ENCODE measurements at regions not wholly inside any gene's neighbourhood (a gene's known extent, or its start where the extent isn't known, plus 50 kb on each side); places are given as distances from the start of the nearest gene placed in this dataset.

DNA sequence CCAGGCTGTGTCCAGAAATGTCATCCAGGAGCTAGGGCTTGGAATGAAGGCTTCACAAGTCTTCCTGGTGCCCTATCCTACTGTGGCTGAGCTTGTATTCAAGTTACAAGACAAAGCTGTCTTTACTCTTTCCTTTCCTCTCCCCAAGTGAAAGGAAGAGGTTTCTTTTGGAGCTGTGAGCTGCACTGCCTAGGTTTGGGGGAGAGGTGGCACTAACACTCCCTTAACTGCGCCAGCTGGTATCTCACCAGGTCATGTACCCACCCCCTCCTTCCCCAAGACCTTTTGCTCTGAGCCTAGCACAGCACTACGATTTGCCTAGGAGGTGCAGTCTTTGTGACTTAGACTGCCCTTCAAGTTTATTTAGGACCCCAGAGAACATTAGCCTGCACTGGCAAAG is 2053.6 kb upstream of the PRR20A start:
- no peak for DNase-seq
- Histone ChIP-seq H3K4me1 (no peaks in the 10 kb centered on the region), H3K27me3 (no peaks in the 10 kb centered on the region), H3K27ac (no peak overlapping the region), H3K36me3 (no peaks in the 10 kb centered on the region), H3K9me3 (no peaks in the 10 kb centered on the region), H3K4me3 (replicated peaks in 1 of 3) (no peak overlapping the region)
- intact Hi-C loops (cut with DNase I) = no loop called here
- TF ChIP-seq, protein P1, sequence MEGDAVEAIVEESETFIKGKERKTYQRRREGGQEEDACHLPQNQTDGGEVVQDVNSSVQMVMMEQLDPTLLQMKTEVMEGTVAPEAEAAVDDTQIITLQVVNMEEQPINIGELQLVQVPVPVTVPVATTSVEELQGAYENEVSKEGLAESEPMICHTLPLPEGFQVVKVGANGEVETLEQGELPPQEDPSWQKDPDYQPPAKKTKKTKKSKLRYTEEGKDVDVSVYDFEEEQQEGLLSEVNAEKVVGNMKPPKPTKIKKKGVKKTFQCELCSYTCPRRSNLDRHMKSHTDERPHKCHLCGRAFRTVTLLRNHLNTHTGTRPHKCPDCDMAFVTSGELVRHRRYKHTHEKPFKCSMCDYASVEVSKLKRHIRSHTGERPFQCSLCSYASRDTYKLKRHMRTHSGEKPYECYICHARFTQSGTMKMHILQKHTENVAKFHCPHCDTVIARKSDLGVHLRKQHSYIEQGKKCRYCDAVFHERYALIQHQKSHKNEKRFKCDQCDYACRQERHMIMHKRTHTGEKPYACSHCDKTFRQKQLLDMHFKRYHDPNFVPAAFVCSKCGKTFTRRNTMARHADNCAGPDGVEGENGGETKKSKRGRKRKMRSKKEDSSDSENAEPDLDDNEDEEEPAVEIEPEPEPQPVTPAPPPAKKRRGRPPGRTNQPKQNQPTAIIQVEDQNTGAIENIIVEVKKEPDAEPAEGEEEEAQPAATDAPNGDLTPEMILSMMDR (IDR thresholded peaks at IDR 0.05) = no peak
- no peak for TF ChIP-seq POLR2A (IDR thresholded peaks at IDR 0.05)
- 86 to 89% methylated on average over 2 of the region's 2 CpGs for WGBS, 2 donors

DNA sequence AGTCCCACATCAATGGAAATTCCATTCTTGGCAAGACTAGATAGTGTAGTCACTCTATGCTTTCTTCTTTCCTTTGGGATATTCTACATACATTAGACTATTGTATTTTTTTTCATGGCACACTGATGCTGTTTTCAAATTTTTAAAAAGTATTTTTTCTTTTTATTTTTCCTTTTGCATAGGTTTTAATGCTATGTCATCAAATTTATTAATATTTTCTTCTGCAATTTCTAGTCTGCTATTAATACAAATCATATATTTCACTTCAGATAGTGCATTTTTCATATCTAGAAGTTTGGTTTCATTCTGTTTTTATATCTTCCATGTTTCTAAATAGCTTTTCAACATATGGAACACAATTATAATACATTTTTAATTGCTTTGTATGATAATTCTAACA is 2050.1 kb upstream of the PRR20A start:
- no peaks in the 10 kb centered on the region for H3K27me3 ChIP-seq
- DNase-seq = no peak
- intact Hi-C loops (cut with DNase I) = no loop called here
- no peak overlapping the region for H3K4me3 ChIP-seq (replicated peaks in 1 of 3)
- no peaks in the 10 kb centered on the region for H3K4me1 ChIP-seq
- TF ChIP-seq, protein P1 (IDR thresholded peaks at IDR 0.05) = no peak
- no peak for TF ChIP-seq POLR2A (IDR thresholded peaks at IDR 0.05)
- no peaks in the 10 kb centered on the region for H3K9me3 ChIP-seq
- no peak overlapping the region for H3K27ac ChIP-seq
- no peaks in the 10 kb centered on the region for H3K36me3 ChIP-seq

DNA sequence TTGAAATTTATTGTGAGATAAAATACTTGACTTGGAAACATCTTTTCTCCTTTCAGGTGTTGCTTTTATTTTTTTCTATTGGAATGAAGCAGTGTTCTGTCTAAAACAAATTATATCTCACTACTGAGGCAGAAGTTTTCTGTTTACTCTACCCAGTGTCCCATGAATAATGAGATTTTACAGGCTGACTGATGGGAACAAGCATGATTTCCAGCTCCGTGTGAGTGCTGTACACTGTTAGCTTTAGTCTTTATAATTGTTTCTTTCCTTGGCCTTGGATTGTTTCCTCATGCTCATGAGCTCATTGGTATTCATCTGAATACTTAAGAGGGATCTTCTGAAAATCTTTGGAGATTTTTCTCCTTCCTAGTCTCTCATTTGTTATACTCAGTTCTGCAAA is 2049.5 kb upstream of the PRR20A start:
- Histone ChIP-seq H3K4me3 (replicated peaks in 1 of 3) (no peak overlapping the region), H3K4me1 (no peaks in the 10 kb centered on the region), H3K36me3 (no peaks in the 10 kb centered on the region), H3K9me3 (no peaks in the 10 kb centered on the region), H3K27ac (no peak overlapping the region), H3K27me3 (no peaks in the 10 kb centered on the region)
- no peak for DNase-seq
- 61 to 77% methylated on average over 1 of the region's 1 CpG for WGBS, 2 donors
- intact Hi-C loops (cut with DNase I) = no loop called here
- TF ChIP-seq, protein P1 (IDR thresholded peaks at IDR 0.05) = no peak
- TF ChIP-seq POLR2A (IDR thresholded peaks at IDR 0.05) = no peak

DNA sequence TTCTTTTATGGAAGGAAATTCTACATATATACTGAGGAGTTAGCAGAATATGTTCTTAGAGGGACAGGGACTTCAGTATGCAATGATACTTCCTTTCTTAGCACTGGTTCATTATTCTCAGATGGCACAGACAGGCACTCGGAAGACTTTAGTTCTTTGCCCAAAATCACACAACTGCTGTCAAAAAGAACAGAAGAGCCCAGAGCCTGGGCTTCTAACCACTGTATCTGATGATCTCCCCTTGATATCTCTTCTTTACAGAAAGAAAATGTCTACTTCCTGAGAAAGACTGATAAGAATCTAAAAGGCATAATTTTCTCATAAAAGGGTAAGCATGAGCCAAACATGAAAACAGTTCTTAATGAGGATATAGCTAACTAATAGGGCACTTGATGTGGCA is 2034.2 kb upstream of the PRR20A start:
- WGBS, 2 donors = 85 to 88% methylated on average over 1 of the region's 1 CpG
- DNase-seq = no peak
- Histone ChIP-seq H3K27me3 (no peaks in the 10 kb centered on the region), H3K27ac (no peak overlapping the region), H3K4me3 (replicated peaks in 1 of 3) (no peak overlapping the region), H3K36me3 (no peaks in the 10 kb centered on the region), H3K9me3 (no peaks in the 10 kb centered on the region), H3K4me1 (no peaks in the 10 kb centered on the region)
- TF ChIP-seq, protein P1 (IDR thresholded peaks at IDR 0.05) = no peak
- TF ChIP-seq POLR2A (IDR thresholded peaks at IDR 0.05) = no peak
- intact Hi-C loops (cut with DNase I) = no loop called here

DNA sequence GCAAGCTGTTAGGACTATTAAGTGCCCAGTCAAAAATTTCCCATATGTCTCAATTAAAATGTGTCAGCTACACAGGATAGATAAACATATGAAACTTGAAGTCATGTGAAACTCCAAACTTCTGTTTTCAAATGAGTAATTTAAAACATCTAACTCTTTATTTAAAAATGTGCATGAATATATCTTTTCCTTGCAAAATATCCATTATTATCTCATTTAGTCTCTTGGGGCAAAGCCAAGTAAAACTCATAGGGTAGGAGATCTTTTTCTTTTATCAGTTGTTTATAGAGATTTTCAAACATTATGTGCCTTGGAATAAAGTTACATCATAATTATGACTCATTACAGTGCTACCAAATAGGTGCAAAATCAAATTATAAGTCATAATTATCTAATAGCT is 2020.1 kb upstream of the PRR20A start:
- intact Hi-C loops (cut with DNase I) = no loop called here
- no peak overlapping the region for H3K27ac ChIP-seq
- no peak for DNase-seq
- H3K4me3 ChIP-seq (replicated peaks in 1 of 3) = no peak overlapping the region
- H3K9me3 ChIP-seq = no peaks in the 10 kb centered on the region
- TF ChIP-seq POLR2A (IDR thresholded peaks at IDR 0.05) = no peak
- TF ChIP-seq, protein P1 (IDR thresholded peaks at IDR 0.05) = no peak
- H3K36me3 ChIP-seq = no peaks in the 10 kb centered on the region
- H3K4me1 ChIP-seq = no peaks in the 10 kb centered on the region
- H3K27me3 ChIP-seq = no peaks in the 10 kb centered on the region

Measured in thyroid gland (tissue), 4 donors.